ENCODE measurements at regions not wholly inside any gene's neighbourhood (a gene's known extent, or its start where the extent isn't known, plus 50 kb on each side); places are given as distances from the start of the nearest gene placed in this dataset.

GRCh38 chr9:88792502-88792901 lies 198.8 kb upstream of the S1PR3 start:
- H2AFZ ChIP-seq (ENCODE audit: low read length) = no peak overlapping the region
- no peak for TF ChIP-seq EZH2 (IDR thresholded peaks at IDR 0.05; ENCODE audit: borderline replicate concordance, low read length)
- TF ChIP-seq, protein P1, sequence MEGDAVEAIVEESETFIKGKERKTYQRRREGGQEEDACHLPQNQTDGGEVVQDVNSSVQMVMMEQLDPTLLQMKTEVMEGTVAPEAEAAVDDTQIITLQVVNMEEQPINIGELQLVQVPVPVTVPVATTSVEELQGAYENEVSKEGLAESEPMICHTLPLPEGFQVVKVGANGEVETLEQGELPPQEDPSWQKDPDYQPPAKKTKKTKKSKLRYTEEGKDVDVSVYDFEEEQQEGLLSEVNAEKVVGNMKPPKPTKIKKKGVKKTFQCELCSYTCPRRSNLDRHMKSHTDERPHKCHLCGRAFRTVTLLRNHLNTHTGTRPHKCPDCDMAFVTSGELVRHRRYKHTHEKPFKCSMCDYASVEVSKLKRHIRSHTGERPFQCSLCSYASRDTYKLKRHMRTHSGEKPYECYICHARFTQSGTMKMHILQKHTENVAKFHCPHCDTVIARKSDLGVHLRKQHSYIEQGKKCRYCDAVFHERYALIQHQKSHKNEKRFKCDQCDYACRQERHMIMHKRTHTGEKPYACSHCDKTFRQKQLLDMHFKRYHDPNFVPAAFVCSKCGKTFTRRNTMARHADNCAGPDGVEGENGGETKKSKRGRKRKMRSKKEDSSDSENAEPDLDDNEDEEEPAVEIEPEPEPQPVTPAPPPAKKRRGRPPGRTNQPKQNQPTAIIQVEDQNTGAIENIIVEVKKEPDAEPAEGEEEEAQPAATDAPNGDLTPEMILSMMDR (IDR thresholded peaks at IDR 0.05; ENCODE audit: low read length) = no peak
- peaks cover 13% of the 10 kb centered on the region; the same call in 1 of the 2 replicates for H3K9me3 ChIP-seq (ENCODE audit: low read length)
- no peak overlapping the region for H3K9ac ChIP-seq (ENCODE audit: low read length)
- no peaks in the 10 kb centered on the region for H4K20me1 ChIP-seq (ENCODE audit: insufficient read depth, low read length)
- no peaks in the 10 kb centered on the region for H3K27me3 ChIP-seq (ENCODE audit: insufficient read depth, low read length)
- no peaks in the 10 kb centered on the region for H3F3A ChIP-seq (ENCODE audit: insufficient read depth, low read length)
- H3K79me2 ChIP-seq (ENCODE audit: insufficient read depth, low read length) = no peaks in the 10 kb centered on the region
- no peak overlapping the region for H3K4me2 ChIP-seq (ENCODE audit: low read length)
- no peaks in the 10 kb centered on the region for H3K36me3 ChIP-seq (ENCODE audit: insufficient read depth, low read length)
- no peak overlapping the region for H3K4me3 ChIP-seq (ENCODE audit: low read depth, low read length, poor library complexity, severe bottlenecking)
- H3K9me2 ChIP-seq (ENCODE audit: low read depth, low read length) = no peaks in the 10 kb centered on the region
- no peak overlapping the region for H3K27ac ChIP-seq (ENCODE audit: low read depth, low read length, poor library complexity, severe bottlenecking)
- peaks cover 12% of the 10 kb centered on the region for H3K4me1 ChIP-seq (ENCODE audit: insufficient read depth, low read length, severe bottlenecking)

GRCh38 chr9:88794100-88794499 lies 197.2 kb upstream of the S1PR3 start:
- no peak for TF ChIP-seq EZH2 (IDR thresholded peaks at IDR 0.05; ENCODE audit: borderline replicate concordance, low read length)
- TF ChIP-seq, protein P1 (IDR thresholded peaks at IDR 0.05; ENCODE audit: low read length) = no peak
- Histone ChIP-seq H3K4me2 (ENCODE audit: low read length) (no peak overlapping the region), H2AFZ (ENCODE audit: low read length) (peak overlapping the region; percentile 12; the same call in 1 of the 2 replicates), H3K9ac (ENCODE audit: low read length) (no peak overlapping the region), H3K4me3 (ENCODE audit: low read depth, low read length, poor library complexity, severe bottlenecking) (no peak overlapping the region), H4K20me1 (ENCODE audit: insufficient read depth, low read length) (no peaks in the 10 kb centered on the region), H3K27me3 (ENCODE audit: insufficient read depth, low read length) (no peaks in the 10 kb centered on the region), H3K36me3 (ENCODE audit: insufficient read depth, low read length) (no peaks in the 10 kb centered on the region; the same call in 1 of the 2 replicates), H3K4me1 (ENCODE audit: insufficient read depth, low read length, severe bottlenecking) (peaks cover 12% of the 10 kb centered on the region), H3F3A (ENCODE audit: insufficient read depth, low read length) (no peaks in the 10 kb centered on the region), H3K79me2 (ENCODE audit: insufficient read depth, low read length) (no peaks in the 10 kb centered on the region), H3K9me3 (ENCODE audit: low read length) (peaks cover 14% of the 10 kb centered on the region; the same call in 1 of the 2 replicates), H3K9me2 (ENCODE audit: low read depth, low read length) (no peaks in the 10 kb centered on the region), H3K27ac (ENCODE audit: low read depth, low read length, poor library complexity, severe bottlenecking) (no peak overlapping the region)

- H3K27ac ChIP-seq (ENCODE audit: low read depth, low read length, poor library complexity, severe bottlenecking) = no peak overlapping the region
- H3K9ac ChIP-seq (ENCODE audit: low read length) = no peak overlapping the region
- H3K27me3 ChIP-seq (ENCODE audit: insufficient read depth, low read length) = no peaks in the 10 kb centered on the region
Observed at GRCh38 chr9:88796947-88797346, 194.3 kb upstream of the S1PR3 start.

More at GRCh38 chr9:88796947-88797346, 194.3 kb upstream of the S1PR3 start:
- Histone ChIP-seq H3K4me1 (ENCODE audit: insufficient read depth, low read length, severe bottlenecking) (peaks cover 7% of the 10 kb centered on the region), H3K36me3 (ENCODE audit: insufficient read depth, low read length) (no peaks in the 10 kb centered on the region; the same call in 1 of the 2 replicates), H3K79me2 (ENCODE audit: insufficient read depth, low read length) (no peaks in the 10 kb centered on the region), H3K4me3 (ENCODE audit: low read depth, low read length, poor library complexity, severe bottlenecking) (no peak overlapping the region), H3K9me2 (ENCODE audit: low read depth, low read length) (no peaks in the 10 kb centered on the region), H3K9me3 (ENCODE audit: low read length) (peaks cover 14% of the 10 kb centered on the region; the same call in 1 of the 2 replicates), H2AFZ (ENCODE audit: low read length) (no peak overlapping the region), H3F3A (ENCODE audit: insufficient read depth, low read length) (no peaks in the 10 kb centered on the region), H3K4me2 (ENCODE audit: low read length) (no peak overlapping the region), H4K20me1 (ENCODE audit: insufficient read depth, low read length) (no peaks in the 10 kb centered on the region)
- TF ChIP-seq EZH2 (IDR thresholded peaks at IDR 0.05; ENCODE audit: borderline replicate concordance, low read length) = no peak
- TF ChIP-seq, protein P1 (IDR thresholded peaks at IDR 0.05; ENCODE audit: low read length) = no peak

Measured in OCI-LY1 (cell line).